Transverse colon (tissue), 4 donors: ENCODE measurements at regions not wholly inside any gene's neighbourhood (a gene's known extent, or its start where the extent isn't known, plus 50 kb on each side); places are given as distances from the start of the nearest gene placed in this dataset.

Experiments
- CTCF ChIP-seq, 5 experiments: fragments of 200-600 bp in 3 of 5; fragments of 450-650 bp in 2 of 5; sonication (generic) in 3 of 5; IDR thresholded peaks; 1 replicate in 2 of 5; 2 replicates in 3 of 5; pipeline ENCODE4 v1.5.1; 2016 to 2017; ENCODE audit warnings: antibody characterized with exemption in 5 of 5, inconsistent platforms in 3 of 5, mild to moderate bottlenecking in 2 of 5, moderate library complexity in 1 of 5
- EP300 ChIP-seq: sonication (generic); formaldehyde crosslinking; IDR thresholded peaks from one replicate; pipeline ENCODE4 v1.6.1; 2017; ENCODE audit warnings: antibody characterized with exemption, low read depth
- POLR2A ChIP-seq: fragments of 450-650 bp; IDR thresholded peaks from one replicate; pipeline ENCODE4 v1.6.1; 2016; ENCODE audit warnings: antibody characterized with exemption, mild to moderate bottlenecking, moderate library complexity
- POLR2AphosphoS5 ChIP-seq, 3 donors: sonication (generic); formaldehyde crosslinking; IDR thresholded peaks; one replicate each; pipeline ENCODE4 v1.6.1; 2016; ENCODE audit warnings: antibody characterized with exemption in 3 of 3

DNA sequence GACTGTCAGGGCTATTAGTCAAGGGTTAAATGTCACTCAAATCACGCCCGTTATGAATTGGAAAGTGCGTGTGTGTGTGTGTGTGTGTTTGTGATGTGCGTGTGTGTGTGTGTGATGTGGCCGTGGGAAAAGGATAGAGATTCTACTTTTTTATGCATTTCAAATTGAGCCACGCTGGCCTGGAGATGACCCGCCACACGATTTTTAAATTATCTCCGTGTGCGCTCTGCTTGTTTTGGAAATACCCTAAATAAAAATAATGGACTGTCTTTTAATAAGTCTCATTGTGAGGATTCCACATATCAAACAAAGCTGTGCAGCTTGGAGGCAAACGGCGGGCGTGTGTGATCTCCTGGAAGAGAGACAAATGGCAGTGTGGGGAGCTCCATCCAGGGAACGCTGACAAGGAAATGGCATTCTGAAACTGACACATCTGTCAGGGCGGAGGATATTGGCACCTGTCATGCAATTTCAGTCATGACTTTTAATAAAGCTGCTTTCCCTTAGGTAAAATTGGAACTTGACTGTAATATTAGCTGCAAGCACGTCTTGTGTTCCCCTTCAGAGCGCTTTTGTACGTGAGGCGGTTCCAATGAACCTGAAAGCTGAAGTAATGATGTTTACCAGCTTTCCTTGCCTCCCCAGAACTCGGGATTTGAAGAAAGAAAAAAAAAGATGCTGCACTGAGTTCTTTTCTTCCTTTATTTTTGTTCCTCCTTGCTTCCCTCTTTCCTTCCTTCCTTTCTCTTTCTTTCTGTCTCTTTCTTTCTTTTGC, 381.8 kb upstream of the SMIM21 start:
- TF ChIP-seq CTCF (IDR thresholded peaks at IDR 0.05) = no peak
- no peak for TF ChIP-seq POLR2A
- no peak for TF ChIP-seq EP300
- no peak for TF ChIP-seq POLR2AphosphoS5 (IDR thresholded peaks at IDR 0.05)
